HEK293T (cell line): ENCODE measurements at regions not wholly inside any gene's neighbourhood (a gene's known extent, or its start where the extent isn't known, plus 50 kb on each side); places are given as distances from the start of the nearest gene placed in this dataset.

ENCODE experiments used
- CTCF ChIA-PET: fragments of 350-600 bp; formaldehyde crosslinking; extraction: SDS; loops from one replicate; lab custom pipeline; 2021; ENCODE audit warnings: antibody characterized with exemption, inconsistent platforms; lab: Yijun Ruan, JAX
- POLR2A ChIA-PET: fragments of 350-600 bp; formaldehyde crosslinking; extraction: SDS; loops from one replicate; lab custom pipeline; 2020; ENCODE audit warnings: antibody characterized with exemption, inconsistent platforms; lab: Yijun Ruan, JAX
- DNase-seq: peaks from one replicate; pipeline ENCODE4 v3.0.0; 2012; ENCODE audit warnings: mixed read lengths; ENCODE audit errors: extremely low spot score
- ARNT ChIP-seq: fragments of 450-650 bp; IDR thresholded peaks from 2 replicates; pipeline ENCODE4 v1.6.1; 2017; ENCODE audit warnings: mild to moderate bottlenecking
- BHLHE40 ChIP-seq: fragments of 450-650 bp; IDR thresholded peaks from 2 replicates; pipeline ENCODE4 v1.6.1; 2016; ENCODE audit warnings: mild to moderate bottlenecking, moderate library complexity, borderline replicate concordance
- CTBP1 ChIP-seq: fragments of 450-650 bp; IDR thresholded peaks from 2 replicates; pipeline ENCODE4 v1.6.1; 2016; ENCODE audit warnings: borderline replicate concordance
- ELF4 ChIP-seq: fragments of 450-650 bp; IDR thresholded peaks from 2 replicates; pipeline ENCODE4 v1.6.1; 2017; ENCODE audit warnings: antibody characterized with exemption
- FOXA1 ChIP-seq: fragments of 450-650 bp; IDR thresholded peaks from 2 replicates; pipeline ENCODE4 v1.6.1; 2016; ENCODE audit warnings: mild to moderate bottlenecking
- FOXK2 ChIP-seq: fragments of 450-650 bp; IDR thresholded peaks from 2 replicates; pipeline ENCODE4 v1.6.1; 2016; ENCODE audit warnings: mild to moderate bottlenecking
- FOXM1 ChIP-seq: fragments of 450-650 bp; IDR thresholded peaks from 2 replicates; pipeline ENCODE4 v1.6.1; 2017; ENCODE audit warnings: mild to moderate bottlenecking, borderline replicate concordance
- HDGF ChIP-seq: fragments of 450-650 bp; IDR thresholded peaks from 2 replicates; pipeline ENCODE4 v1.6.1; 2017; ENCODE audit warnings: antibody characterized with exemption, borderline replicate concordance
- L3MBTL2 ChIP-seq: fragments of 450-650 bp; conservative IDR thresholded peaks from 2 replicates; pipeline ENCODE4 v1.6.1; 2016; ENCODE audit warnings: mild to moderate bottlenecking
- LEF1 ChIP-seq: fragments of 450-650 bp; IDR thresholded peaks from 2 replicates; pipeline ENCODE4 v1.6.1; 2017; ENCODE audit warnings: mild to moderate bottlenecking, borderline replicate concordance
- NFRKB ChIP-seq: fragments of 450-650 bp; IDR thresholded peaks from 2 replicates; pipeline ENCODE4 v1.6.1; 2016; ENCODE audit warnings: mild to moderate bottlenecking, moderate library complexity
- PKNOX1 ChIP-seq: fragments of 450-650 bp; IDR thresholded peaks from 2 replicates; pipeline ENCODE4 v1.6.1; 2016
- SP1 ChIP-seq: fragments of 450-650 bp; IDR thresholded peaks from 2 replicates; pipeline ENCODE4 v1.6.1; 2017
- SUZ12 ChIP-seq: fragments of 450-650 bp; IDR thresholded peaks from 2 replicates; pipeline ENCODE4 v1.6.1; 2016; ENCODE audit warnings: mild to moderate bottlenecking
- TARDBP ChIP-seq: fragments of 450-650 bp; IDR thresholded peaks from 2 replicates; pipeline ENCODE4 v1.6.1; 2016
- ZNF384 ChIP-seq: fragments of 450-650 bp; IDR thresholded peaks from 2 replicates; pipeline ENCODE4 v1.6.1; 2016

GRCh38 chr11:127683321-127683720, 682.8 kb upstream of the KIRREL3 start:
- DNase-seq: no peak
- POLR2A ChIA-PET: no interaction called here
- no peak for TF ChIP-seq TARDBP
- no peak for TF ChIP-seq FOXK2
- no peak for TF ChIP-seq FOXM1
- no peak for TF ChIP-seq BHLHE40
- TF ChIP-seq SUZ12: no peak
- no peak for TF ChIP-seq NFRKB
- no peak for TF ChIP-seq ARNT
- no peak for TF ChIP-seq CTBP1
- no peak for TF ChIP-seq LEF1
- no peak for TF ChIP-seq HDGF
- no peak for TF ChIP-seq PKNOX1
- no peak for TF ChIP-seq ZNF384
- no peak for TF ChIP-seq ELF4
- no peak for TF ChIP-seq FOXA1
- TF ChIP-seq L3MBTL2: no peak
- TF ChIP-seq SP1: no peak
- CTCF ChIA-PET: no interaction called here

GRCh38 chr11:127679816-127680545, 679.4 kb upstream of the KIRREL3 start:
- CTCF ChIA-PET: no interaction called here
- TF ChIP-seq FOXM1 (no peak), HDGF (no peak), FOXA1 (no peak), ZNF384 (no peak), TARDBP (no peak), PKNOX1 (no peak), L3MBTL2 (no peak), CTBP1 (no peak), LEF1 (no peak), ARNT (no peak), ELF4 (no peak), SUZ12 (no peak), FOXK2 (no peak), BHLHE40 (no peak), NFRKB (no peak), SP1 (no peak)
- DNase-seq: no peak
- POLR2A ChIA-PET: no interaction called here

DNA sequence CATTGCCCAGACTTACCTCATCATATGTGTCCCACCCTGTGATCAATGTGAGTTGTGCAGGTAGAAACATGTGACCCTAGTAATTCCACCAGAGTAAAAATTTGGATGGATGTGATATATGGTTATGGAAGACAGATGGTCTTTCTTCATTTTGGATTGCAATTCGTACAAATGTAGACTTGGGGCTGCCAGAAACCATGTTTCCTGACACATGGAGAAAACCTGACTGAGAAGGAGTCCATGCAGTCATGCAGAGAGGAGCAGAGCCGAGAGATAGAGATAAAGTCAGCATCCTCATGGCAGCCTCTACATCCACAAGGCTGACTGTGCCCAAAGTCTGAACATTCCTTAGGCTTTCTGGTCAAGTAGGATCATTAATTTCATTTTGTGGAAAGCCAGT, 678.1 kb upstream of the KIRREL3 start:
- DNase-seq: no peak
- POLR2A ChIA-PET: no interaction called here
- TF ChIP-seq NFRKB: no peak
- no peak for TF ChIP-seq TARDBP
- TF ChIP-seq HDGF: no peak
- no peak for TF ChIP-seq SUZ12
- TF ChIP-seq FOXK2: no peak
- TF ChIP-seq ARNT: no peak
- TF ChIP-seq PKNOX1: no peak
- TF ChIP-seq FOXM1: no peak
- TF ChIP-seq BHLHE40: no peak
- no peak for TF ChIP-seq CTBP1
- TF ChIP-seq ELF4: no peak
- no peak for TF ChIP-seq ZNF384
- TF ChIP-seq FOXA1: no peak
- no peak for TF ChIP-seq SP1
- CTCF ChIA-PET: no interaction called here

GRCh38 chr11:127677660-127678425, 677.3 kb upstream of the KIRREL3 start:
- ChIA-PET CTCF (no interaction called here), POLR2A (no interaction called here)
- DNase-seq: no peak
- no peak for TF ChIP-seq BHLHE40
- TF ChIP-seq SUZ12: no peak
- TF ChIP-seq ARNT: no peak
- TF ChIP-seq CTBP1: no peak
- no peak for TF ChIP-seq L3MBTL2
- no peak for TF ChIP-seq TARDBP
- no peak for TF ChIP-seq FOXK2
- no peak for TF ChIP-seq FOXM1
- no peak for TF ChIP-seq NFRKB

DNA sequence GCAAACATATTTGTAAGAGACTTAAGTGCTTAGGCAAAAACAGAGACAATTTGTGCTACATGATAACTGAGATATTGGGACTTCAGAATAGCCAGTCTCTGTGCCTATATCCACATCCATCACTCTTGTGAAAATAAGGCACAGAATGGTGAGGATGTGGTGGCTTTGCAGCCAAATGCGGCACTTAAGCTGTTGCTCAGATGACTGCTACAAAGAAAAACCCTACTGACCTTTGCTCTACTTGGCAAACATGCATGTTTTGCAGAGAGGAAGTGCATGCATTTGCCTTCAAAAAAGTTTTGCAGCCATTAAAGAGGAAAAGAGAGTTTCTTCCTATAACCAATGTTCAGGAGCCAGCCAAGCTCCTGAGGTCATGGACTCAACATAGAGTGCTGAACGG, 675.0 kb upstream of the KIRREL3 start:
- no peak for DNase-seq
- ChIA-PET CTCF (no interaction called here), POLR2A (no interaction called here)
- no peak for TF ChIP-seq ARNT
- TF ChIP-seq FOXM1: no peak
- no peak for TF ChIP-seq PKNOX1
- no peak for TF ChIP-seq ZNF384
- no peak for TF ChIP-seq BHLHE40
- no peak for TF ChIP-seq CTBP1
- no peak for TF ChIP-seq NFRKB
- no peak for TF ChIP-seq HDGF
